CD4-positive, alpha-beta T cell (primary cell): ENCODE measurements at regions not wholly inside any gene's neighbourhood (a gene's known extent, or its start where the extent isn't known, plus 50 kb on each side); places are given as distances from the start of the nearest gene placed in this dataset.

Source experiments
- ATAC-seq: fragments of 200-7000 bp; cut with Tn5 transposase; one replicate; pipeline ENCODE4 v1.10.0; 2022; ENCODE audit warnings: mild to moderate bottlenecking; ENCODE audit not compliant: poor library complexity
- CTCF ChIA-PET: fragments of 350-600 bp; sonication (Branson Sonifier 250); formaldehyde crosslinking; loops from one replicate; lab custom pipeline; 2021; ENCODE audit warnings: antibody characterized with exemption, inconsistent platforms; lab: Charles Lee
- POLR2A ChIA-PET: fragments of 350-600 bp; sonication (Branson Sonifier 250); formaldehyde crosslinking; loops from one replicate; lab custom pipeline; 2021; ENCODE audit warnings: antibody characterized with exemption, inconsistent platforms; lab: Charles Lee
- DNase-seq, 14 experiments: peaks; one replicate each; pipeline ENCODE4 v3.0.0-alpha.2; 2013 to 2020; ENCODE audit warnings: mixed read lengths in 2 of 14
- H3K27ac ChIP-seq, 2 donors: one replicate each; pipeline versions ENCODE4 v1.5.1 to v1.7.0; 2013; ENCODE audit warnings: low read length in 2 of 2, low read depth in 1 of 2, mild to moderate bottlenecking in 1 of 2
- H3K27me3 ChIP-seq, 2 experiments: 1 replicate in 1 of 2; 2 replicates in 1 of 2; pipeline versions ENCODE4 v1.6.1 to v1.7.0; 2013; ENCODE audit warnings: low read length in 2 of 2, control low read depth in 1 of 2, mild to moderate bottlenecking in 1 of 2, moderate library complexity in 1 of 2; ENCODE audit not compliant: insufficient read depth in 2 of 2, control insufficient read depth in 1 of 2
- H3K36me3 ChIP-seq: one replicate; pipeline ENCODE4 v1.6.1; 2013; ENCODE audit warnings: low read length, control low read depth; ENCODE audit not compliant: insufficient read depth
- H3K4me1 ChIP-seq: one replicate; pipeline ENCODE4 v1.6.1; 2013; ENCODE audit warnings: low read length, control low read depth; ENCODE audit not compliant: insufficient read depth
- H3K4me3 ChIP-seq: one replicate; pipeline ENCODE4 v1.5.1; 2013; ENCODE audit warnings: mild to moderate bottlenecking, low read length, moderate library complexity
- H3K9me3 ChIP-seq, 2 experiments: 1 replicate in 1 of 2; 2 replicates in 1 of 2; pipeline versions ENCODE4 v1.6.1 to v1.7.0; 2013; ENCODE audit warnings: low read length in 2 of 2, mild to moderate bottlenecking in 2 of 2, control low read depth in 1 of 2, moderate library complexity in 1 of 2; ENCODE audit not compliant: control insufficient read depth in 1 of 2, insufficient read depth in 1 of 2
- H3K27ac Mint-ChIP-seq: one replicate; pipeline ENCODE4 v1.8.0; 2020; ENCODE audit warnings: mixed read lengths
- H3K27me3 Mint-ChIP-seq: one replicate; pipeline ENCODE4 v1.8.0; 2021; ENCODE audit warnings: mixed read lengths
- H3K36me3 Mint-ChIP-seq: one replicate; pipeline ENCODE4 v1.8.0; 2021; ENCODE audit warnings: low read depth, mixed read lengths
- H3K4me1 Mint-ChIP-seq: one replicate; pipeline ENCODE4 v1.8.0; 2021; ENCODE audit warnings: low read depth, mixed read lengths
- H3K4me3 Mint-ChIP-seq: one replicate; pipeline ENCODE4 v1.8.0; 2020; ENCODE audit warnings: mild to moderate bottlenecking, mixed read lengths
- H3K9me3 Mint-ChIP-seq: one replicate; pipeline ENCODE4 v1.8.0; 2020; ENCODE audit warnings: mixed read lengths
- intact Hi-C, 2 experiments: fragments of 100-400 bp; cut with DNase I in 1 of 2; cut with micrococcal nuclease in 1 of 2; formaldehyde crosslinking; loops; one replicate each; pipeline versions ENCODE4 v1.15.1 to v1.9.0; 2023 to 2025; cut with DNase I, micrococcal nuclease
- TF ChIP-seq, protein P1 (sequence below): fragments of 200-600 bp; IDR thresholded peaks from one replicate; pipeline ENCODE4 v1.8.0; 2022; ENCODE audit warnings: antibody characterized with exemption, mild to moderate bottlenecking

DNA sequence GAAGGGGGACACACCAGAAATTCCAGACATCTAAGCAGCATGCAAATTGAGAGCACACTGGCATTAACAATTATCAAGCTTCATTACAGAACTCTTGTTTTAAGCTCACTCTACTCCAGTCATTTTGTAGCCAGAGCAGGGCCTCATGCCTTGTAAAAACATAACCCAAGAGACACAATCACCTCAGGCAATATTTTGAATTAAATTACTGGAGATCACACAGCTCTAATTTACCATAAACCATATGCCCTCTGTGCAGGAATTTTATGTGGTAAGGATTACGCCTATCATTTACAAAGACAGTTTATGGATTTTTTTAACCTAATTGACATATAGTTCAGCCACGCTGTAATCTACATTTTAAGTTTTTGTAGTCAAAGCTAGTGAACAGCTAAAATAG lies 414.1 kb upstream of the DDI1 start:
- Mint-ChIP-seq H3K36me3 (no peaks in the 10 kb centered on the region), H3K4me3 (no peak overlapping the region), H3K9me3 (no peaks in the 10 kb centered on the region), H3K27me3 (no peaks in the 10 kb centered on the region), H3K4me1 (no peaks in the 10 kb centered on the region), H3K27ac (no peak overlapping the region)
- no peaks in the 10 kb centered on the region for H3K36me3 ChIP-seq
- H3K27me3 ChIP-seq = no peaks in the 10 kb centered on the region
- TF ChIP-seq, protein P1, sequence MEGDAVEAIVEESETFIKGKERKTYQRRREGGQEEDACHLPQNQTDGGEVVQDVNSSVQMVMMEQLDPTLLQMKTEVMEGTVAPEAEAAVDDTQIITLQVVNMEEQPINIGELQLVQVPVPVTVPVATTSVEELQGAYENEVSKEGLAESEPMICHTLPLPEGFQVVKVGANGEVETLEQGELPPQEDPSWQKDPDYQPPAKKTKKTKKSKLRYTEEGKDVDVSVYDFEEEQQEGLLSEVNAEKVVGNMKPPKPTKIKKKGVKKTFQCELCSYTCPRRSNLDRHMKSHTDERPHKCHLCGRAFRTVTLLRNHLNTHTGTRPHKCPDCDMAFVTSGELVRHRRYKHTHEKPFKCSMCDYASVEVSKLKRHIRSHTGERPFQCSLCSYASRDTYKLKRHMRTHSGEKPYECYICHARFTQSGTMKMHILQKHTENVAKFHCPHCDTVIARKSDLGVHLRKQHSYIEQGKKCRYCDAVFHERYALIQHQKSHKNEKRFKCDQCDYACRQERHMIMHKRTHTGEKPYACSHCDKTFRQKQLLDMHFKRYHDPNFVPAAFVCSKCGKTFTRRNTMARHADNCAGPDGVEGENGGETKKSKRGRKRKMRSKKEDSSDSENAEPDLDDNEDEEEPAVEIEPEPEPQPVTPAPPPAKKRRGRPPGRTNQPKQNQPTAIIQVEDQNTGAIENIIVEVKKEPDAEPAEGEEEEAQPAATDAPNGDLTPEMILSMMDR = no peak
- no peak overlapping the region for H3K4me3 ChIP-seq
- ATAC-seq (no peak), DNase-seq (no peak)
- ChIA-PET CTCF (no interaction called here), POLR2A (no interaction called here)
- intact Hi-C loops = no loop called here
- H3K9me3 ChIP-seq = no peaks in the 10 kb centered on the region
- no peaks in the 10 kb centered on the region for H3K4me1 ChIP-seq
- no peak overlapping the region for H3K27ac ChIP-seq

DNA sequence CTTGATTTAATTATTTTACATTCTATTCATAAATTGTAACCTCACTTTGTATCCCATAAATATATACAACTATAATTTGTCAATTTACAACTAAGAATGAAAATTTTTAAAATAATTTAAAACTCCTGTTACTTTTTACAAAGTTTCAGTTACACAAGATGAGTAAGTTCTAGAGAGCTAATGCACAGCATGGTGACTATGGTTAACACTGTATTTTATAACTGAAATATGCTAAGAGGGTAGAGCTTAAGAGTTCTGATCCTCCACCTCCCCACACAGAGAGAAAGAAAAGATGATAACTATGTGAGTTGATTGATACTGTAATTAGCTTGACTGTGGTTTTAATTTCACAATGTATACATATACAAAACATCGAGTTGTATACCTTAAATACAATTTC lies 412.5 kb upstream of the DDI1 start:
- Mint-ChIP-seq H3K4me3 (no peak overlapping the region), H3K27me3 (no peaks in the 10 kb centered on the region), H3K27ac (no peak overlapping the region), H3K9me3 (no peaks in the 10 kb centered on the region), H3K36me3 (no peaks in the 10 kb centered on the region), H3K4me1 (no peaks in the 10 kb centered on the region)
- ChIA-PET POLR2A (no interaction called here), CTCF (no interaction called here)
- DNase-seq (no peak), ATAC-seq (no peak)
- TF ChIP-seq, protein P1 = no peak
- Histone ChIP-seq H3K4me3 (no peak overlapping the region), H3K36me3 (no peaks in the 10 kb centered on the region), H3K27me3 (no peaks in the 10 kb centered on the region), H3K4me1 (no peaks in the 10 kb centered on the region), H3K27ac (no peak overlapping the region), H3K9me3 (no peaks in the 10 kb centered on the region)
- intact Hi-C loops = no loop called here

DNA sequence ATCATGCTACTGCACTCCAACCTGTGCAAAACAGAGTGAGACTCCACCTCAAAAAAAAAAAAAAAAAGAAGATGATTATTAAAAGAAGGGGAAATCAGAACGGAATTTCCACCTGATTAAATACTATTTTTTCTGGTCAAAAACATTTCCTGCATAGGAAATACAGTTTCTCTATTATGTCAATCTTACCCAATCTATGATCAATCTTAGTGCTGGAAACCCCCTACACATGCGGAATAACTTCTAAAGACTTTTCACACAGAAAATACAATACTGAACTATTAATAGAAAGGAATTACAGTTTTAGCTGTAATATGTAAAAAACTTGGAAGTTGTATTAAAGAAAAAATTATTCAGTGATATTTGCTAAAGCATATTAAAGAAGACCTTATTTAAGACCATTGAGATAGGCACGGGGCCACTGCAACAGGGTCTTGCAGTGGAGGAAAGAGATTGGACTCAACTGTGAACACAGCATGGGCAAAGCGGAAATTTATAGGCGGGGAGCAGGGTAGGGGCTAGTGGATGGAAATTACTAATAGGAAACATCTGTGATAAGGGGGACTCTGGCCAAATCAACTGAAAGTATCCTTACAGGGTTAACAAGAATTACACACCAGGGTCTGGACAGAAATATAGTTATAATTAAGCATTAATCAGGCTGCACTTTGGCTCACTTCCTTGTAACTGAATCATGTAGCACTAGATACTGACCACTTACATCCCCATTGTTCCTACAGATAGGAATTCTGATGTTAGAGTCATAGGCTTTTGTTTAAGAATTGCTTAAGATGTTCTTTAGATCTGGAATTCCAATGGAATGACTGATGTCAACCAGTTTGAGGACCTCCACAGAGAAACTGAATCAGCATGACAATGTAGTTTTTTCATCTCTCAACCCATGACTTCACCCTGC lies 411.5 kb upstream of the DDI1 start:
- no peak for DNase-seq
- H3K36me3 ChIP-seq = no peaks in the 10 kb centered on the region
- intact Hi-C loops = no loop called here
- no peak overlapping the region for H3K4me3 ChIP-seq
- TF ChIP-seq, protein P1 = no peak
- no peaks in the 10 kb centered on the region for H3K4me1 Mint-ChIP-seq
- no peak for ATAC-seq
- no peaks in the 10 kb centered on the region for H3K27me3 ChIP-seq
- CTCF ChIA-PET = no interaction called here
- H3K4me3 Mint-ChIP-seq = no peak overlapping the region
- no peak overlapping the region for H3K27ac Mint-ChIP-seq
- POLR2A ChIA-PET = no interaction called here
- H3K4me1 ChIP-seq = no peaks in the 10 kb centered on the region
- no peaks in the 10 kb centered on the region for H3K9me3 Mint-ChIP-seq
- no peaks in the 10 kb centered on the region for H3K36me3 Mint-ChIP-seq
- H3K27me3 Mint-ChIP-seq = no peaks in the 10 kb centered on the region
- no peaks in the 10 kb centered on the region for H3K9me3 ChIP-seq
- H3K27ac ChIP-seq = no peak overlapping the region
